ENCODE measurements at regions not wholly inside any gene's neighbourhood (a gene's known extent, or its start where the extent isn't known, plus 50 kb on each side); places are given as distances from the start of the nearest gene placed in this dataset.

GRCh38 chr11:70530629-70531185, 132.4 kb downstream of the CTTN start:
- Histone ChIP-seq H3K4me2 (no peak overlapping the region), H3K27me3 (ENCODE audit: insufficient read depth, low read depth) (no peaks in the 10 kb centered on the region), H3K4me1 (replicated peaks; ENCODE audit: insufficient read depth) (no peaks in the 10 kb centered on the region), H3K27ac (no peak overlapping the region), H3K79me2 (ENCODE audit: low read depth) (no peaks in the 10 kb centered on the region), H3K36me3 (ENCODE audit: low read depth) (no peaks in the 10 kb centered on the region), H3K4me3 (no peak overlapping the region), H3K9me3 (ENCODE audit: insufficient read depth, low read depth) (no peaks in the 10 kb centered on the region), H3F3A (ENCODE audit: insufficient read depth, low read depth) (no peaks in the 10 kb centered on the region), H3K9me2 (ENCODE audit: insufficient read depth) (no peaks in the 10 kb centered on the region), H2AFZ (no peak overlapping the region), H4K20me1 (ENCODE audit: insufficient read depth) (peaks cover 21% of the 10 kb centered on the region)
- TF ChIP-seq, protein P1, sequence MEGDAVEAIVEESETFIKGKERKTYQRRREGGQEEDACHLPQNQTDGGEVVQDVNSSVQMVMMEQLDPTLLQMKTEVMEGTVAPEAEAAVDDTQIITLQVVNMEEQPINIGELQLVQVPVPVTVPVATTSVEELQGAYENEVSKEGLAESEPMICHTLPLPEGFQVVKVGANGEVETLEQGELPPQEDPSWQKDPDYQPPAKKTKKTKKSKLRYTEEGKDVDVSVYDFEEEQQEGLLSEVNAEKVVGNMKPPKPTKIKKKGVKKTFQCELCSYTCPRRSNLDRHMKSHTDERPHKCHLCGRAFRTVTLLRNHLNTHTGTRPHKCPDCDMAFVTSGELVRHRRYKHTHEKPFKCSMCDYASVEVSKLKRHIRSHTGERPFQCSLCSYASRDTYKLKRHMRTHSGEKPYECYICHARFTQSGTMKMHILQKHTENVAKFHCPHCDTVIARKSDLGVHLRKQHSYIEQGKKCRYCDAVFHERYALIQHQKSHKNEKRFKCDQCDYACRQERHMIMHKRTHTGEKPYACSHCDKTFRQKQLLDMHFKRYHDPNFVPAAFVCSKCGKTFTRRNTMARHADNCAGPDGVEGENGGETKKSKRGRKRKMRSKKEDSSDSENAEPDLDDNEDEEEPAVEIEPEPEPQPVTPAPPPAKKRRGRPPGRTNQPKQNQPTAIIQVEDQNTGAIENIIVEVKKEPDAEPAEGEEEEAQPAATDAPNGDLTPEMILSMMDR (conservative IDR thresholded peaks at IDR 0.05): no peak
- no peak for TF ChIP-seq EZH2 (IDR thresholded peaks at IDR 0.05; ENCODE audit: low read depth)
- BruUV-seq (replicated peaks): no TSS peak
- POLR2A ChIA-PET (ENCODE audit: unreplicated experiment): no interaction called here
- DNase-seq: no peak
- intact Hi-C loops (cut with micrococcal nuclease; ENCODE audit: unreplicated experiment): no loop called here
- CTCF ChIA-PET: no interaction called here

- Histone ChIP-seq H2AFZ (no peak overlapping the region), H3K27ac (no peak overlapping the region), H3K9me3 (ENCODE audit: insufficient read depth, low read depth) (no peaks in the 10 kb centered on the region), H3K36me3 (ENCODE audit: low read depth) (no peaks in the 10 kb centered on the region), H3K4me2 (no peak overlapping the region), H3K79me2 (ENCODE audit: low read depth) (no peaks in the 10 kb centered on the region), H3K27me3 (ENCODE audit: insufficient read depth, low read depth) (no peaks in the 10 kb centered on the region), H3K9me2 (ENCODE audit: insufficient read depth) (no peaks in the 10 kb centered on the region), H3F3A (ENCODE audit: insufficient read depth, low read depth) (no peaks in the 10 kb centered on the region), H3K4me1 (replicated peaks; ENCODE audit: insufficient read depth) (no peaks in the 10 kb centered on the region), H3K4me3 (no peak overlapping the region), H4K20me1 (ENCODE audit: insufficient read depth) (peaks cover 18% of the 10 kb centered on the region; the same call in 1 of the 2 replicates)
- POLR2A ChIA-PET (ENCODE audit: unreplicated experiment): no interaction called here
- CTCF ChIA-PET: no interaction called here
- intact Hi-C loops (cut with micrococcal nuclease; ENCODE audit: unreplicated experiment): no loop called here
- no peak for TF ChIP-seq EZH2 (IDR thresholded peaks at IDR 0.05; ENCODE audit: low read depth)
- TF ChIP-seq, protein P1 (conservative IDR thresholded peaks at IDR 0.05): no peak
- no peak for DNase-seq
- BruUV-seq (replicated peaks): no TSS peak
Observed at GRCh38 chr11:70531281-70532065, 133.1 kb downstream of the CTTN start.

DNA sequence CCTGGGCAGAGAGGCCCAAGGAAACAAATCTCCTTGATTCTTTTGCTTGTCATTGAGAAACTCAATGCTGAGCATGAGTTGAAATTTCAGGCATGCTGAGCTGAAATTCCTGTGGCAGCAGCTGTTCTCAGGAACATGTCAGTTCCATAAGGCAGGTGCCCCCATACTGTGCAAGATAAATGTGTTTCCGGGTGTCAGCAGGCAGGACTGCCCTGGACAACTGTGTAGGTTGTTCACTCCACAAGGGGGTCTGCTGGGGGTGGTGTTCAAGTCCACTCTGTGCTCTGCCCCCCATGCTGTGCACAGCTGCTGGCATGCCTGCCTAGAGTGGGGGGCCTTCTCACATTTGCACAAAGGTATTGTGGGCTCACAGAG, 133.7 kb downstream of the CTTN start:
- Histone ChIP-seq H3K4me1 (replicated peaks; ENCODE audit: insufficient read depth) (no peaks in the 10 kb centered on the region), H3K27ac (no peak overlapping the region), H3K4me3 (no peak overlapping the region), H3F3A (ENCODE audit: insufficient read depth, low read depth) (no peaks in the 10 kb centered on the region), H2AFZ (no peak overlapping the region), H3K27me3 (ENCODE audit: insufficient read depth, low read depth) (no peaks in the 10 kb centered on the region), H3K9me3 (ENCODE audit: insufficient read depth, low read depth) (no peaks in the 10 kb centered on the region), H3K36me3 (ENCODE audit: low read depth) (no peaks in the 10 kb centered on the region), H3K4me2 (no peak overlapping the region), H4K20me1 (ENCODE audit: insufficient read depth) (peaks cover 15% of the 10 kb centered on the region; the same call in 1 of the 2 replicates), H3K9me2 (ENCODE audit: insufficient read depth) (no peaks in the 10 kb centered on the region), H3K79me2 (ENCODE audit: low read depth) (no peaks in the 10 kb centered on the region)
- no peak for DNase-seq
- POLR2A ChIA-PET (ENCODE audit: unreplicated experiment): no interaction called here
- TF ChIP-seq EZH2 (IDR thresholded peaks at IDR 0.05; ENCODE audit: low read depth): no peak
- TF ChIP-seq, protein P1 (conservative IDR thresholded peaks at IDR 0.05): no peak
- intact Hi-C loops (cut with micrococcal nuclease; ENCODE audit: unreplicated experiment): no loop called here
- BruUV-seq (replicated peaks): no TSS peak
- CTCF ChIA-PET: no interaction called here
